ENCODE measurements at regions not wholly inside any gene's neighbourhood (a gene's known extent, or its start where the extent isn't known, plus 50 kb on each side); places are given as distances from the start of the nearest gene placed in this dataset.

- Histone ChIP-seq H3K9me3 (replicated peaks; ENCODE audit: control insufficient read depth, insufficient read depth, low read length) (no peaks in the 10 kb centered on the region), H3K27me3 (ENCODE audit: control insufficient read depth in 2 of 2, insufficient read depth in 2 of 2, low read length in 2 of 2) (no peaks in the 10 kb centered on the region), H3K36me3 (ENCODE audit: control insufficient read depth in 2 of 2, extremely low read depth in 1 of 2, insufficient read depth in 2 of 2, low read length in 2 of 2) (no peaks in the 10 kb centered on the region), H3K27ac (ENCODE audit: insufficient read depth, low read depth, low read length) (no peak overlapping the region), H3K9ac (replicated peaks; ENCODE audit: extremely low read depth, insufficient read depth, low read length) (no peak overlapping the region), H3K4me1 (ENCODE audit: control insufficient read depth, extremely low read depth, insufficient read depth, low read length) (peaks cover 3% of the 10 kb centered on the region), H3K4me3 (replicated peaks in 1 of 3; ENCODE audit: insufficient read depth in 1 of 3, low read depth in 1 of 3, low read length in 3 of 3) (no peak overlapping the region), H2AFZ (ENCODE audit: low read depth, low read length) (no peak overlapping the region), H3K9me1 (replicated peaks; ENCODE audit: control insufficient read depth, extremely low read depth, insufficient read depth, low read length) (no peaks in the 10 kb centered on the region), H3K4me2 (ENCODE audit: insufficient read depth, low read length) (no peak overlapping the region), H3K79me2 (ENCODE audit: control insufficient read depth, insufficient read depth, low read length) (no peaks in the 10 kb centered on the region), H4K20me1 (replicated peaks; ENCODE audit: control insufficient read depth, extremely low read depth, insufficient read depth, low read length) (no peaks in the 10 kb centered on the region)
- dilution Hi-C loops (cut with MboI; ENCODE audit: extremely low pct_ligation_motif_present, low sequenced_read_pairs), result no loop called here
- ChIA-PET CTCF (no interaction called here), POLR2A (no interaction called here)
- intact Hi-C loops (cut with micrococcal nuclease), result no loop called here
- DNase-seq (ENCODE audit: low read depth, low spot score) (no peak), FAIRE-seq (no peak)
- no TSS peak for BruUV-seq (replicated peaks)
- TF ChIP-seq CTCF (IDR thresholded peaks at IDR 0.05; ENCODE audit: extremely low read depth in 1 of 2, insufficient read depth in 1 of 2, low read depth in 1 of 2, low read length in 2 of 2), result no peak
- TF ChIP-seq GATA2 (IDR thresholded peaks at IDR 0.05; ENCODE audit: insufficient read depth, insufficient read length, low read depth, low read length), result no peak
- TF ChIP-seq POLR2A (IDR thresholded peaks at IDR 0.05; ENCODE audit: low read depth, low read length), result no peak
- no peak for TF ChIP-seq FOS (IDR thresholded peaks at IDR 0.05; ENCODE audit: borderline replicate concordance, insufficient read depth, low read length)
- no peak for TF ChIP-seq MYC (IDR thresholded peaks at IDR 0.05; ENCODE audit: low read depth, low read length)
- no peak for TF ChIP-seq JUN (IDR thresholded peaks at IDR 0.05; ENCODE audit: borderline replicate concordance, insufficient read depth, insufficient read length, low read depth)
- no peak for TF ChIP-seq POLR2AphosphoS5 (IDR thresholded peaks at IDR 0.05; ENCODE audit: insufficient read depth, low read depth, low read length)
- TF ChIP-seq MAX (IDR thresholded peaks at IDR 0.05; ENCODE audit: insufficient read depth, insufficient read length), result no peak
- no peak for TF ChIP-seq EZH2 (IDR thresholded peaks at IDR 0.05; ENCODE audit: borderline replicate concordance, low read depth, low read length, severe bottlenecking)
Observed at GRCh38 chr9:10863476-10863875, 250.7 kb upstream of the PTPRD start.
